Stimulated activated CD4-positive, alpha-beta T cell treated with anti-CD3 and anti-CD28 coated beads, Interleukin-1b, Interleukin-23, amount 100 ng/mL, for 24 hours (primary cell): ENCODE measurements at regions not wholly inside any gene's neighbourhood (a gene's known extent, or its start where the extent isn't known, plus 50 kb on each side); places are given as distances from the start of the nearest gene placed in this dataset.
"Not testable (repeated sequence)": the region's sequence is repeated elsewhere in the genome, so short reads cannot be mapped to it uniquely, and the experiment has no call there.

ENCODE experiments used
- DNase-seq, 4 experiments: peaks; one replicate each; pipeline ENCODE4 v3.0.0-alpha.2; 2020; ENCODE audit warnings: low read depth in 4 of 4, low spot score in 1 of 4

DNA sequence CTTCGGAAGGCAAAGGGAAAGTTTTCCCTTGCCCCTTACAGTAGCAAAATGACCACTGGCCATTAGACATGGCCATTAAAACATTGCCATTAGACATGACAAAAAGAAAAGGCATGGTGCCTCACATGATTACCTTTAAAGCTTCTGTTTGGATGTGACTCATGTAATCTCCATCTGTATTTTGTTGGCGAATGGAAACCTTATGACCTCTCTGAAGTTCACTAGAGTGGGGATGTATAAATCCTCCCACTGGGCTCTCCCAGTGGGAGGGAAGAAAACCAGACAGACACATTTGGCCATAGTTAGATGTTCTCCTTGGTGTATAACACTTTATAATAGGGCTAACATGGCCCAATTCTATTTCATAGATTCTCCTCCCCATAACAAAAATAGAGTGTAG lies 152.6 kb downstream of the MAGEB17 start:
- DNase-seq: no peak

DNA sequence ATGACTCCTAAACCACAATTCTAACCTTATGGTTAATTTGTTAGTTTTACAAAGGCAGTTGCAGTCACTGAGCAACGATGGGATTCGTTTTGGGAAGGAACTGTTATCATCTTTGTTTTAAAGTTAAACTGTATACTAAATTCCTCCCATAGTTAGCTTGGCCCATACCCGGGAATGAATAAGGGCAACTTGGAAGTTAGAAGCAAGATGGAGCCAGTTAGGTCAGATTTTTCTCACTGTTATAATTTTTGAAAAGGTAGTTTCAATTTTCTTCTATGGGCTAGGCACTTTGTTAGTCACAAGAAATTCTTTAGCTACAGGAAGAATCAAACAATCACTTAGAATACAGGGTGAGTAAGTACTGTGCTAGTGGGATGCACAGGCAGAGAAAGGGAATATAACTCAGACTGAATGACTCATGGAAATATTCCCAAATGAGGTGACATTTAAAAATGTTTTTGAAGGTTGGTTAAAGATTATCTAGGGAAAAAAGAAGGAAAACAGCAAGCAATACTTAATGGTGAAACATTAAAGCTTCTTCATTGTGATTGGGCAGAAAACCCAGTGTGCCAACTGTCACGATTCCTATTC lies 153.6 kb downstream of the MAGEB17 start:
- DNase-seq: no peak

DNA sequence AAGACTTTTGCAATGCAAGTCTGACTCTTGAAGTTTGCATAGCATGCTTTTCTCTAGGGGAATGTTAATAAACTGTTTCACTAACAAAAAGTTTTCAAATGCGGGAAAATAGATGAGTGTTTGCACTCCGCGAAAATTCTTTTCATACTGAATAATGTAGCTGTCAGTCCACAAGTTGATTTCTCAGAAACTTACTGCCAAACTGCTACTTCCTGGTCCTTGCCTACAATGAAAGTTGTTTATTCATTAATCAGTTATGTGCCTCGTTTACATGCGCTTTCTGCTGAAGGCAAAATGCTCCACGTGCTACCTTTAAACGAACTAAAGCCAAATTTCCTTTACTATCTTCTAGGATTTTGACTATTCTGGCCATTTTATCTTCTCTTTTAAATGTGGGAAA lies 166.2 kb downstream of the MAGEB17 start:
- DNase-seq: no peak

DNA sequence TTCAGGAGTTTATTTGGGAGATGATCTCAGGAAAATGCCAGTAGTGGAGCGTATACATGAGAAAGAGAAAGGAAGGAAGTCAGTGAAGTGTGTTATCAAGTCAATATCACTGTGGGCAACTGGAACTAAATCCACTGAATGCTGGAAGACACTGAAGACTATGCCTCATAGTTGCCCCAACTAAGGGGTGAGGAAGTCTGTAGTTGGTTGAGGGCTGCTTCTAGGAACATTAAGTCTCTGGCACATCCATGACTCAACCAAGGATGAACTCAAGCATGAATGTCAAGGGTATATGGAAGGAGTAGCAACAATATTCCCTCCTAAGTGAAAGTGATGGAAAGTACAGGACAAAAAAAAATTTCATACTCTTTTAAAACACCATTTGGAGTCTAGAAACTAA lies 167.9 kb downstream of the MAGEB17 start:
- DNase-seq: no peak

DNA sequence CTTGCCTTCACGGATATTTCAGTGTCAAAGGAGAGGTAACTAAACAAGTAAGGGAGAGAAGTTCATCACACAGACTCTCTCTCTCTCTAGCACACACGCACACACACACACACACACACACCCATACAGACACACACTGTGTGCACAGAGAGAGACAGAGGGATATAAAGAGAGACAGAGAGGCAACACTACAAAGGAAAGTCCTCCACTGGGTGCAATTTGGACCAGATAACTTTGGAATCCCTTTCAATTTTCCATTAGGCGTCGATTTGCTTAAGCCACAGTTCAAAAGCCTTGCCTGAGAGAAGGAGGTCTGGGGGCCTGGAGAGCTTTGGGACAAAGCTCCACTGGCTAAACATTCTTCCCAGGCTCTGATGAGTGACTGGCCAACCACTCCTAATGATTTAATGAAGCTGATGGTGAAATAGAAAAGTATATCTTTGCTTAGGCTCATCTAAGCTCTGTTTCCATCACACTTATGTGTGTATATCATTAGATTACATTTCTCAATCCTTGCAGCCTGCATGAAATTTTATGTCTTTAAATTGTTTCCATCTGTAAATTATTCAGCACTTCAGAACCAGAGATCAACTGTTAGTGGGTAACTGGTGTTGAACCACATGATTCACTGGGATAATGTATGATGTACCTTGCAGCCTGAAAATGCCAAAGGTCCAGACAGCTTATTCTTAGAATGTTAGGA lies 180.8 kb downstream of the MAGEB17 start:
- DNase-seq: no peak

DNA sequence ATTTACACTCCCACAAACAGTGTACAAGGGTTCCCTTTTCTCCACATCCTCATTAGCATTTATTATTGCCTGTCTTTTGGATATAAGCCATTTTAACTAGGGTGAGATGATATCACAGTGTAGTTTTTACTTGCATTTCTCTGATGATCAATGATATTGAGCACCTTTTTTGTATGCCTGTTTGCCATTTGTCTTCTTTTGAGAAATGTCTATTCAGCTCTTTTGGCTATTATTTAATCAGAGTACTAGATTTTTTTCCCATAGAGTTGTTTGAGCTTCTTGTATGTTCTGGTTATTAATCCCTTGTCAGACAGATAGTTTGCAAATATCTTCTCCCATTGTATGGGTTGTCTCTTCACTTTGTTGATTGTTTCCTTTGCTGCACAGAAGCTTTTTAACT lies 190.6 kb downstream of the MAGEB17 start:
- no peak for DNase-seq

DNA sequence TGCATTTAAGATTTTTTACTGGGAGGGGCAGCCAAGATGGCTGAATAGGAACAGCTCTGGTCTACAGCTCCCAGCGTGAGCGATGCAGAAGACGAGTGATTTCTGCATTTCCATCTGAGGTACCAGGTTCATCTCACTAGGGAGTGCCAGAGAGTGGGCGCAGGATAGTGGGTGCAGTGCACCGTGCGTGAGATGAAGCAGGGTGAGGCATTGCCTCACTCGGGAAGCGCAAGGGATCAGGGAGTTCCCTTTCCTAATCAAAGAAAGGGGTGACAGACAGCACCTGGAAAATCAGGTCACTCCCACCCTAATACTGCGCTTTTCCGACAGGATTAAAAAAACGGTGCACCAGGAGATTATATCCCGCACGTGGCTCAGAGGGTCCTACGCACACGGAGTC lies 192.8 kb downstream of the MAGEB17 start:
- not testable (repeated sequence) for DNase-seq

DNA sequence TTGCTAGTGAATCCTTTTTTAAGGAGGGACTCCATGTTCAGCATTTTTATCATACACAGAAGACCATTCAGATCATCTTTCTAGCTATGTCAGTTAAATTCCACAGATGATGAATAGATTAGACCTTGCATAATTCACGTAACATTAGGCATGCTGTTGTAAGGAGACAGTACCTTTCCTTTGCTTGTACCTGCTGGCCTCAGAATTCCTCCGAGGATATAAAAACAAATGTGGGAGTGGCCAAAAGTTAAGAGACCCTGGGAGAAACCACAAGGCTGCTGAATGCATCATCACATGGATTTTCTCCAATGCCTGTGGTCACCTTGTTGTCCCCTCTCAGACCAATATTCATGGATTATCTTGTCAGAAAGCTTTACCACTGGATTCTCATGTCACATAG lies 201.4 kb downstream of the MAGEB17 start:
- no peak for DNase-seq

DNA sequence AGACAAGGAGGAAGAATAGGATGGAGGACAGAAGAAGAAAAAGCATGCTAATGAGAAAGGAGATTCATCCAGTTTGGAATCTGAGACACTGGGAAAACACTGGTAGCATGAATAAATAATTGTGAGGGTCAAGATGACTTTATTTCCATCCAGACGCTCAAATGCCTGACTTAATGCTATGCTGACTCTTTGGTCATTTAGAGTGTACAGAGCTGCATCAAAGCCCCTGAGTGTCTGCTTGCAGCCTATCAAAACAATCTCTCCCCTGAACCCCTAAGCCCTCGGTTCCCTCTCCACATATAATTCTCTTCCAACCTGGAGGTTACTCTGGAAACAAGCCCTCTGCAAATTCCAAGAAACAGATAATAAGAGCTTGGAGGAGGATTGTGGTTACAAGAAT lies 208.8 kb downstream of the MAGEB17 start:
- DNase-seq: no peak

DNA sequence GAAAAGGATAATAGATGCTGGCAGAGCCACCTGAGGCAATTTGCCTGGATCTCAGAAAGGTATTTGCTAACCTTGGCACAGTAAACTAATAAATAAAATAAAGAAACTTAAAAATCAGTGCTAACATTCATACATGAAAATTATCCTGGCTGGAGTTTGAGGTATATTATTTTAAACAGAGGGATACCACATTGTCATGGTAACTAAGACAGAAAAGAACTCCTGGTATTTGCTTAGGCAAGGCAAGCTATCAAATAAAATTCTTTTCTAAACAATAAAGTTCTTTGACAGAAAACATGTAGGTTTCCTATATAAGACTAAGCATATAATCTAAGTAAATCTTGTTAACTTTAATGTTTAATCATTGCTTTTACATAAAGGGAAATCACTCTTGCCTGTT lies 218.8 kb downstream of the MAGEB17 start:
- DNase-seq: no peak

DNA sequence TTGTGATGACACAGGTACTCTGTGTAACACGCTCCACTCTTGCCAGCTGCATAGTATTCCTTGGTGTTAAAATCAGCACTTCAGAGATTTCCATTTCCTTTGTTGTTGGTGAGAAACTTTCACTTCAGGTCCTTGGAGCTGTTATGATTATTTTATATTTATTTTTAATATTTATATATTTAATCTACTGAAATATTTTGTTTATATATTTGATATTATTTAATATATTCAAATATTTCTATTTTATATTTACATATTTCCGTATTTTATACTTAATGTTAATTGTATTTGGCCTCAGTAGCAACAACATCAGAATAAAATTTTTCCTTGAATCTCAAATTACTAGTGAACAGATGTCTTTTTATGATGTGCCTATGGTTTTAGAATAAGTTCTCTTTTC lies 225.3 kb downstream of the MAGEB17 start:
- no peak for DNase-seq

DNA sequence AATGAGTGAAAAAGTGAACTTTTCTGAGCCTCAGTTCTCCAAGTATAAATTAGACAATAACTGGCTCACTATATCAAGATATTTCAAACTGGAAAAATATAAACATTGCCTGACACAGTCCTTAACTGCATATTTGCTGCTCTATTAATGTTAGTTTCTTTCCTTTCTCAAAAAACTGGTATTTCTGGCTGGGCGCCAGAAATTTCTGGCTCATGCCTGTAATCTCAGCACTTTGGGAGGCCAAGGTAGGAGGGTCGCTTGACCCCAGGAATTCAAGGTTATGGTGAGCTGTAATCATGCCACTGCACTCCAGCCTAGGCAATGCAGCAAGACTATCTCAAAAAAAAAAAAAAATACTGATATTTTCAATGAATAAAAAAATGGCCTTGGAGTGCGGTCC lies 227.0 kb downstream of the MAGEB17 start:
- no peak for DNase-seq

DNA sequence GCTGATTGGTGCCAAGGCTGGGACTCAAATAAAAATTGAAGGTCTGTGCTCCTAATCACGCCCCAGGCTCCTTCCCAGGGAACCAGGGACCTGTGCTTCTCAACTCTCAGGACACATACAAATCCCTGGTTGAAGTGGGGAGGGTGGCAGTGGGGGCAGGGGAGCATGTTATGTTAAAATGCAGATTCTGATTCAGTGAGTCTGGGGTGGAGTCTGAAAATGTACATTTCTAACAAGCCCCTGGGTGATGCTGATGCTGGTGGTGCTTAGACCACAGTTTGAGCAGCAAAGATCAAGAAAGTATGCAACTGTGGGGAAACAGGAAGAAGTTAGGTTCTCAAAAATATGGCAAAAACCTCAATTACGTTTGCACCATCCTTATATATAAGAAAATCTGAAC lies 236.5 kb downstream of the MAGEB17 start:
- DNase-seq: no peak

DNA sequence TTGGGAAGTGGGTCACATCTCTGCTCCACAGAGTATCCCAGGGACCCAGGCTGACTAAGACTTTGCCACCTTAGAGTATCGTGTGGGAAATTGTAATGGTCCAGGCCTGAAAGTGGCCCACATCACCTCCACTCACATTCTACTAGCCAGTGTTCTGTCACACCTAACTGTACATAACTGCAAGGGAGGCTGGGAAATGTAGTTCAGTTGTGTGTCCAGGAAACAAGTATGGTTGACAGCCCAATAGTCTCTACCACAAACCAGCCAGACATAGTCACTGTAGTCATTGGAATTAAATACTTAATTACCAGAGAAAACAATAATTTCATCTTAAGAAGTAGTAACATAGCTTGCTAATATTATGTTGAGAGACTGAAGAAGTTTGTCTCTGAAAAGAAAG lies 233.4 kb upstream of the S100G start:
- no peak for DNase-seq

DNA sequence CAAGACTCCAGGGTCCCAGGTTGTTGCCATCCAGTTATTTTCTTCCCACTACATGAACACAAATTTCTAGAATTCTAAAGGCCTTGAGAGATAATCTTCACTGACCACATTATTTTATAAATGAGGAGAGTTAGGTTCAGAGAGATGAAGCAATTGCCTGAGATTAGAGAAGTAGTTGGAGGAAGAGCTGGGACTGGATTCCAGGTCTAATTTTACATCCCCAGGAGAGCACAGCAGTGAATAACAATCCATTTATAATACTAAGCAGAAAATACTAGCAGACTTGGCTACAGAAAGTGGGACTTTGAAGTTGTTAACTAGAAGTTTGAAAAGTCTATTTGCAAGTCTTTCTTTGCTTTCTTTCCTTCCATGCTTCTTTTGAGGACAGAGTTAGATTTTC lies 231.3 kb upstream of the S100G start:
- DNase-seq: no peak

DNA sequence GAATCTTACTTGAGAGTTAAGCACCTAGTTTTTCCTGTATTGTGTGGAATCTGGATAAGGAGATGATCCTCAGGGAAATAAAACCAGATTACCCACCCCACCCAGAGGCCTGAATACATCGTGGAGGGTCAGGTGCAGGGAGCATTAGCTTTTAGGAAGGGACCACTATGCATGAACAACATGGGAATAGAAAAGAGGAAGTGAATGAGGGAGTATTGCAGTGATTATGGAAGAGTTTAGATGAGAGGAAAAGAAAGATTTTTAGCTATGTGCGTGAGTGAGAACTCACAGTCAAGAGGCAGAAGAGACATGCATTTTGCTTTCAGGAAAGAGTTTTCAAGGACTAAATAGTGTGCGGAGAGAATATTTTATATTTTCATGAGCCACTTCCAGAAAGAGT lies 222.3 kb upstream of the S100G start:
- no peak for DNase-seq

DNA sequence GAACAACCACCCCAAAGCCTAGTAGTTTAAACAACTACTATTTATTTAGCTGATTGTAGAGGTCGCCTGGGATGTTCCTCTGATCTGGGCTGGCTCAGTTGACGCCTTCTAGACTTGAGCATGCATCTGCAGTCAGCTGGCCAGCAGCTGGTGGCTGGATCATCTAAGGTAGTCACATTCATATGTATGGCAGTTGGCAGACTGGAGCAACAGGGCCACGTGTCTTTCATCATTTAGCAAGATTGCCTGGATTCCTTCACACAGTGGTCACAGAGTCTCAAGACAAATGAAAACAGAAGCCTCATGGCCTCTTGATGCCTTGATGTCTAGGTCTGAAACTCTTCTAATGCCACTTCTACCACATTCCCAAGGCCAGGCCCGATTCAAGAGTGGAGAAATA lies 220.6 kb upstream of the S100G start:
- DNase-seq: no peak

DNA sequence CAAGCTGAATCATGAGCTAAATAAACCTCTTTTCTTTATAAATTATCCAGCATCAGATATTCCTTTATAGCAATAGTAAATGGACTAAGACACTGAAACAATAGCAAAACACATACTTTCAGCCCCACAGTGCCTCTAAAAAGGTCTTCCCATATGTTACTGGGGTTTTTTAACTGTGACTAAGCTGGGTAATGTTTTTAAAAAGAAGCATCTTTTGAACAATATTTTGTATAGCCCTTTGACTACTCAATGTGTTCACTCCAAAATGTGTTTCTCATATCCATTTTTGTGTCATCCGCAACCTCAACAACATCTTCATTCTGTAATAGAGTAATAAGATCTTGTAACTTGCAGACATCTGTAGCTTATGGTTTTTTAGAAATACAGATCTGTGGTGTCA lies 218.7 kb upstream of the S100G start:
- DNase-seq: no peak

DNA sequence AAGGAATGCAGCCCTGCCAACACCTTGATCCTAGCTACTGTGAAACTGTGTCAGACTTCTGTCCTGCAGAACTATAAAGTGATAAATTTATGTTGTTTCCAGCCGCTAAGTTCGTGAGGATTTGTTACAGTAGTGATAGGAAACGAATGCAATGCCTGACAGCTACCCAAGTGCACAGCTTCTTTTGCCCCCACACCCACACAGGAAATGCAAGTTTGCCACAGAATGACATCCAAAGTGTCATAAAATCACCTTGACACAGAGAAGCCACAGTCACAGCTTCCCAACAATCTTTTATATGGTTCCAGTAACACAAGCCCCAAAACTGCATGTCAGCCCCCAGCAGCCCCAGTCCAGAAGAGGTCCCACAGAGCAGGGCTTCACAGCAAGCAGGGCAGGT lies 216.9 kb upstream of the S100G start:
- no peak for DNase-seq

DNA sequence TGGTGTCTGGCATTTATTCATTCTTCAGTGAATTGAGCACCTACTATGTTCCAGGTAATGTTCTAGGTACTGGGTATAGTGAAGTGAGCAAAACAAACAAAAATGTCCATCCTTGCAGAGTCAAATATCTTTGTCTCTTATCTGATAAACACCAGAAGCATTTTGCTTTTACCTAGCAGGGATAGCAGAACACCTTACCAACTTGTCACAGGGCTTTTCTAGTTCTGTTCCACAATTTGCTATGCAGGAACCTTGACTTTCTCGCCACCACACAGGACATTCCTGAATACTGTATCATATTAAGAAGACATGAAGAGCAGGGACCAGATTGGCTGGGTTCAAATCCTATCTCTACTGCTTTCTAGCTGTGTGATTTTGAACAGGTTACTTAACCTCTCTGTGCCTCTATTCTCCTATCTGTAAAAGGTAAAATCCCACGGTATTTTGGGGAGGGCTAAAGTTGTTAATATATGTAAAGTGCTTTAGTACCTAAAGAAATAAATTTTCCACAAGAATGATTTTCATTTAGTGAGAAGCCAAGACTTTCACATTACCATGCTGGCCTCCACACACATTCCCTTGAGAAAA lies 214.5 kb upstream of the S100G start:
- DNase-seq: no peak

DNA sequence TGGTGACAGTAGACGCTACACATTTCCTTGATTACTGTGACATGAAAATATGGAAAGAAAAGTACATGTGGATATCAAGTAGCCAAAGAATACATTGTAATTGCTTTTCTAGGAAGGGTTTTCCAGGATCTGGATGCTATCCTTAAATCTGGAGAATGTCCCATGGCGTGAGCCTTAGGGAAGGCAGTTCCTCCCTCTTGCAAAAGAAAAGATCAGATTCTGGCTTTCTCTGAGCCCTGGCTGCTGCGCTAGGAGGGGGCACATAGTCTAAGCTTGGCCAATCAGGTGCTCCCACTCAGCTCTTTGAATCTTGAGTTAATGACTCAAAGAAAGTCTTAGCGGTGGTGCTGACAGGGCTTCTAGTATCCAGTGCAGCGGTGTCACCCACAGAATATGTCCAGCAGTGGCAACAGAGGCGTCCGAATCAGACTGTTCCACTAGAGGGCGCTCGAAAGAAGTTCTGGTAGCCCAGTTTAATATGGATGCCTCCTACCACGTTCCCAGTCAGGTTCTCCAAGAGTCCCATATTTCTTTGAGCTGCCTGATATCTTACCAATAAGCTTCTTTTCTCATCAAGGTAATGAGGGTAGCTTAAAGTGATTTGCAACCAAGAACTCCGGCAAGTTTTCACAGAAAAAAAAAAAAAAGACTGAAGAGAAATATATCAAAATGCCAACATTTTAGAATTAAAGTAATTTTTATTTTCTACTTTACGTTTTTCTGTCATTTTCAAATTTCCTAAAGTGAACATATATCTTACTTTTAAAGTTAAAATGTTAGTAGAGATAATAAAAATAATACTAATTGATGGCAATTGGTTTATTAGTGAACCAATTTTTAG lies 213.4 kb upstream of the S100G start:
- DNase-seq: peak; percentile 24 to 63 (median 38)

DNA sequence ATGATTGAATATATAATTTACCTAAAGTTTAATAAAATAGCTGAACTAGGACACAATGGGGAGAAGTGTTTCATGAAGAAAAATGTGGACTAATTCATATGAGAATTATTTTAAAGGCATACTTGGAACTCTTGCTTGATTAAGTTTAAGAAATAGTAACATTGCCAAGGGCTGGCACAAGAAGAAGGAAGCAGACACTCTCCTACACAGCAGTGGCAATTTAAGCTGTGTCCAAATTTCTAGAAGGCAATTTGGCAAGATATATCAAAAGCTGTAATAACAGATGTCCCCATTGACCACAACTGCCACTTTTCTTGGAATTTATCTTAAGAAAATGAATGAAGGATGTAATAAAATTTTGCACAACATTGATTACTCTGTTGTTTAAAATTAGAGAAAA lies 209.5 kb upstream of the S100G start:
- no peak for DNase-seq
